ENCODE measurements at regions not wholly inside any gene's neighbourhood (a gene's known extent, or its start where the extent isn't known, plus 50 kb on each side); places are given as distances from the start of the nearest gene placed in this dataset.

DNA sequence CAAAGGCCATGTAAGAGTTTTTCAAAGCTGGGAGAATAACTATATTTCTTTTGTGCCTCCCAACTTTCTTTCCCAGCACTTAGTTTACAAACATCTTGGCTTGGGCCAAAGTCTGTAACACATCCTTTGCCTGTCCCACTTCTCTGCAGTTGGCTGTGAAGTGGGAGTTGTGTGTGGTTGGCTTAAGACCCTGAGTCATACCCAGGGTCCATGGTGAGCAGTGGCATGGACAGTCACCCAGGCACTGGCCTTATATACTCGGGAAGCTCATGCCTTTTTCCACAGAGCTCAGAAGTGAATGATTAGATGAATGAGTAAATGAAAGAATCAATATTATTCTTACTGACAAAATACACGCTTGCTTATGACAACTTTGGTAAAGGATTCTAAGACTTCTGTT, 231.4 kb downstream of the BLID start:
- TF ChIP-seq, protein P1, sequence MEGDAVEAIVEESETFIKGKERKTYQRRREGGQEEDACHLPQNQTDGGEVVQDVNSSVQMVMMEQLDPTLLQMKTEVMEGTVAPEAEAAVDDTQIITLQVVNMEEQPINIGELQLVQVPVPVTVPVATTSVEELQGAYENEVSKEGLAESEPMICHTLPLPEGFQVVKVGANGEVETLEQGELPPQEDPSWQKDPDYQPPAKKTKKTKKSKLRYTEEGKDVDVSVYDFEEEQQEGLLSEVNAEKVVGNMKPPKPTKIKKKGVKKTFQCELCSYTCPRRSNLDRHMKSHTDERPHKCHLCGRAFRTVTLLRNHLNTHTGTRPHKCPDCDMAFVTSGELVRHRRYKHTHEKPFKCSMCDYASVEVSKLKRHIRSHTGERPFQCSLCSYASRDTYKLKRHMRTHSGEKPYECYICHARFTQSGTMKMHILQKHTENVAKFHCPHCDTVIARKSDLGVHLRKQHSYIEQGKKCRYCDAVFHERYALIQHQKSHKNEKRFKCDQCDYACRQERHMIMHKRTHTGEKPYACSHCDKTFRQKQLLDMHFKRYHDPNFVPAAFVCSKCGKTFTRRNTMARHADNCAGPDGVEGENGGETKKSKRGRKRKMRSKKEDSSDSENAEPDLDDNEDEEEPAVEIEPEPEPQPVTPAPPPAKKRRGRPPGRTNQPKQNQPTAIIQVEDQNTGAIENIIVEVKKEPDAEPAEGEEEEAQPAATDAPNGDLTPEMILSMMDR (conservative IDR thresholded peaks at IDR 0.05), result no peak
- TF ChIP-seq EZH2 (IDR thresholded peaks at IDR 0.05; ENCODE audit: low read depth), result no peak
